ENCODE measurements at regions not wholly inside any gene's neighbourhood (a gene's known extent, or its start where the extent isn't known, plus 50 kb on each side); places are given as distances from the start of the nearest gene placed in this dataset.

- DNase-seq: no peak
Observed at GRCh38 chr1:199710974-199711373, 316.5 kb upstream of the NR5A2 start.

- DNase-seq: no peak
Observed at GRCh38 chr1:199716729-199717128, 310.8 kb upstream of the NR5A2 start.

- no peak for DNase-seq
Observed at GRCh38 chr1:199719156-199719842, 308.2 kb upstream of the NR5A2 start.

GRCh38 chr1:199720496-199720895, 307.0 kb upstream of the NR5A2 start:
- no peak for DNase-seq

- no peak for DNase-seq
Observed at GRCh38 chr1:199721001-199721400, 306.5 kb upstream of the NR5A2 start.

- no peak for DNase-seq
Observed at GRCh38 chr1:199723250-199723956, 304.1 kb upstream of the NR5A2 start.

- no peak for DNase-seq
Observed at GRCh38 chr1:199724049-199724448, 303.5 kb upstream of the NR5A2 start.

GRCh38 chr1:199725002-199725565, 302.4 kb upstream of the NR5A2 start:
- DNase-seq: no peak

GRCh38 chr1:199727682-199728081, 299.8 kb upstream of the NR5A2 start:
- DNase-seq: no peak

- no peak for DNase-seq
Observed at GRCh38 chr1:199728345-199728744, 299.2 kb upstream of the NR5A2 start.

- DNase-seq: no peak
Observed at GRCh38 chr1:199733125-199733524, 294.4 kb upstream of the NR5A2 start.

GRCh38 chr1:199734186-199734585, 293.3 kb upstream of the NR5A2 start:
- DNase-seq: no peak

GRCh38 chr1:199735660-199736059, 291.9 kb upstream of the NR5A2 start:
- DNase-seq: no peak

- DNase-seq: no peak
Observed at GRCh38 chr1:199736646-199737045, 290.9 kb upstream of the NR5A2 start.

GRCh38 chr1:199741586-199741985, 285.9 kb upstream of the NR5A2 start:
- no peak for DNase-seq

- DNase-seq: no peak
Observed at GRCh38 chr1:199742547-199742946, 285.0 kb upstream of the NR5A2 start.

GRCh38 chr1:199743227-199743626, 284.3 kb upstream of the NR5A2 start:
- no peak for DNase-seq

GRCh38 chr1:199746666-199747384, 280.7 kb upstream of the NR5A2 start:
- no peak for DNase-seq

- DNase-seq: peak; percentile 56
Observed at GRCh38 chr1:199747984-199748383, 279.5 kb upstream of the NR5A2 start.

GRCh38 chr1:199751506-199751905, 276.0 kb upstream of the NR5A2 start:
- DNase-seq: no peak

- no peak for DNase-seq
Observed at GRCh38 chr1:199751962-199752687, 275.4 kb upstream of the NR5A2 start.

GRCh38 chr1:199752688-199753027, 274.9 kb upstream of the NR5A2 start:
- no peak for DNase-seq

GRCh38 chr1:199753513-199753912, 274.0 kb upstream of the NR5A2 start:
- DNase-seq: no peak
